Testis (tissue), 2 donors: ENCODE measurements at regions not wholly inside any gene's neighbourhood (a gene's known extent, or its start where the extent isn't known, plus 50 kb on each side); places are given as distances from the start of the nearest gene placed in this dataset.

Experiments used
- DNase-seq: peaks from one replicate; pipeline ENCODE4 v3.0.0-alpha.2; 2019
- H3K27ac ChIP-seq, 2 donors: fragments of 200-600 bp; sonication (generic); one replicate each; pipeline ENCODE4 v1.5.1; 2019
- H3K27me3 ChIP-seq: fragments of 200-600 bp; sonication (generic); one replicate; pipeline ENCODE4 v1.5.1; 2019
- H3K36me3 ChIP-seq: fragments of 200-600 bp; sonication (generic); one replicate; pipeline ENCODE4 v1.5.1; 2017; ENCODE audit warnings: low read depth; ENCODE audit errors: missing control alignments
- H3K4me1 ChIP-seq: fragments of 200-600 bp; sonication (generic); one replicate; pipeline ENCODE4 v1.5.1; 2019
- H3K4me3 ChIP-seq, 2 donors: fragments of 200-600 bp; sonication (generic); one replicate each; pipeline ENCODE4 v1.5.1; 2017 to 2019
- H3K9me3 ChIP-seq: fragments of 200-600 bp; sonication (generic); one replicate; pipeline ENCODE4 v1.5.1; 2017
- POLR2A ChIP-seq: fragments of 450-650 bp; IDR thresholded peaks from one replicate; pipeline ENCODE4 v1.6.1; 2017; ENCODE audit warnings: antibody characterized with exemption, mild to moderate bottlenecking, moderate library complexity
- WGBS, 2 donors: methylation state at CpG; one replicate each; pipeline ENCODE4 v1.1.5; 2018; 5-methylcytosine and 5-hydroxymethylcytosine counted together
- intact Hi-C: fragments of 100-400 bp; cut with DNase I; formaldehyde crosslinking; loops from one replicate; pipeline ENCODE4 v1.15.1; 2023; ENCODE audit warnings: low total_unique reads
- TF ChIP-seq, protein P1 (sequence below), 3 experiments: fragments of 450-650 bp in 2 of 3; fragments of 200-600 bp in 1 of 3; sonication (generic) in 1 of 3; IDR thresholded peaks; one replicate each; pipeline ENCODE4 v1.5.1; 2016 to 2019; ENCODE audit warnings: antibody characterized with exemption in 3 of 3, mild to moderate bottlenecking in 2 of 3, moderate library complexity in 1 of 3

DNA sequence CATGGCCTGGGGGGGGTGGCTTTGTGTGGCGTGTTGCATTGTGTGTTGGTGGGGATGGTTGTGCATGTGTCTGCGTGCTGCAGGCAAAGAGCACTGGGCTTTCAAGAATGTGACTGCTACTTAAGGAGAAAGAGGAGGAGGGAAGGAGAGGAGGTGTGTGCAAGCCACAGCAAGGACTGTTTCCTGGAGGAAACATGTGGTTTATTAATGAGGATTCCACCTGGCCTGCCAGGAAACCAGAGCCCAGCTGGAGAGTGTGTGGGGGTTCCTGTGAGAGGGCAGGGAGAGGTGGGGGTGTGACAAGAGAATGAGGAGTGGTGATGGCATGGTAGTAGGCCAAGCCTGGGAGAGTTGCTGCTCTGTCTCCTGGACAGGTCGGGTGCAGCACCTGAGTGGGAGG lies 258.1 kb upstream of the ROPN1 start:
- Histone ChIP-seq H3K27me3 (no peaks in the 10 kb centered on the region), H3K36me3 (no peaks in the 10 kb centered on the region), H3K4me1 (peaks cover 3% of the 10 kb centered on the region), H3K27ac (peak overlapping the region in 1 of 2 donors; percentile 90), H3K4me3 (no peak overlapping the region), H3K9me3 (no peaks in the 10 kb centered on the region)
- intact Hi-C loops = no loop called here
- TF ChIP-seq, protein P1, sequence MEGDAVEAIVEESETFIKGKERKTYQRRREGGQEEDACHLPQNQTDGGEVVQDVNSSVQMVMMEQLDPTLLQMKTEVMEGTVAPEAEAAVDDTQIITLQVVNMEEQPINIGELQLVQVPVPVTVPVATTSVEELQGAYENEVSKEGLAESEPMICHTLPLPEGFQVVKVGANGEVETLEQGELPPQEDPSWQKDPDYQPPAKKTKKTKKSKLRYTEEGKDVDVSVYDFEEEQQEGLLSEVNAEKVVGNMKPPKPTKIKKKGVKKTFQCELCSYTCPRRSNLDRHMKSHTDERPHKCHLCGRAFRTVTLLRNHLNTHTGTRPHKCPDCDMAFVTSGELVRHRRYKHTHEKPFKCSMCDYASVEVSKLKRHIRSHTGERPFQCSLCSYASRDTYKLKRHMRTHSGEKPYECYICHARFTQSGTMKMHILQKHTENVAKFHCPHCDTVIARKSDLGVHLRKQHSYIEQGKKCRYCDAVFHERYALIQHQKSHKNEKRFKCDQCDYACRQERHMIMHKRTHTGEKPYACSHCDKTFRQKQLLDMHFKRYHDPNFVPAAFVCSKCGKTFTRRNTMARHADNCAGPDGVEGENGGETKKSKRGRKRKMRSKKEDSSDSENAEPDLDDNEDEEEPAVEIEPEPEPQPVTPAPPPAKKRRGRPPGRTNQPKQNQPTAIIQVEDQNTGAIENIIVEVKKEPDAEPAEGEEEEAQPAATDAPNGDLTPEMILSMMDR (IDR thresholded peaks at IDR 0.05) = no peak
- no peak for TF ChIP-seq POLR2A
- 76 to 82% methylated on average over 3 of the region's 3 CpGs for WGBS, 2 donors
- DNase-seq = no peak

DNA sequence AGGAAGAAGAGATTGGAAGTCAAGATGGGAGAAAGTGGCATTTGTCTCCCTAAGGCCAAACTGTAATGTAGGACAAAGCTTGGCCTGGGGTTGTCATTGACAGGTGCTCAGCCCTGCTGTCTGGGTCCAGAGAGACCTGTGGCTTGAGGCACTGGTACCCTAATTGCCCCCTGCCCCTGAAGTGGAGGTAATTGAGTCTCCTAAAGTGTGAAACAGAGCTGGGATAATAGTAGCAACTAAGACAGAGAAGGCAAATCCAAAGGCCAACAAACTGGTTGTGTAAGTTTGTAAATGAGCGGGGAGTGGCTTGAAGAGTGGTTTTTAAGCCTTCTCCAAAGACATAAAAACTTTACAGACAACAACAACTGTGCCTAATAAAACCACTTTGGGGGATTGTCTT lies 264.2 kb upstream of the ROPN1 start:
- no peaks in the 10 kb centered on the region for H3K9me3 ChIP-seq
- TF ChIP-seq POLR2A = no peak
- TF ChIP-seq, protein P1 (IDR thresholded peaks at IDR 0.05) = no peak
- no peak overlapping the region for H3K27ac ChIP-seq
- H3K4me3 ChIP-seq = no peak overlapping the region
- 92 to 100% methylated on average over 1 of the region's 1 CpG for WGBS, 2 donors
- DNase-seq = no peak
- no peaks in the 10 kb centered on the region for H3K36me3 ChIP-seq
- intact Hi-C loops = no loop called here
- peaks cover 6% of the 10 kb centered on the region for H3K4me1 ChIP-seq
- no peaks in the 10 kb centered on the region for H3K27me3 ChIP-seq

DNA sequence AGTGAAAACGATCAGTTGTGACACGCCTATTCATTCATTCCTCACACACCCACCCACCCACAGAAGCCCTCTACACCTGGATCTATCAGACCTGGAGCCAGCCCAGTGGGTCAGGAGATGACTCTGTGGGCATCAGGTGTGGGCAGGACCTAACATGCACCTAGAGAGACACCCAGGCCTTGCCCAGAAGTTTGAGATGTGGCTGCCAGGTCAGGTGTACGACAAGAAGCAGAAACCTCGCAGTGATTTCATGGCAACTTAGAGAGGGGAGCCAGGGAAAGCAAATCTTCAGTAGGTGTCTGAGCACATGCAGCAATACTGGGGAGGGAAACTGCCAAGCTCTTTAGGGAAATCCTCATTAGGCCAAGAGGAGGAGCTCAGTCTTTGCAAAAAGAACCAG lies 264.7 kb upstream of the ROPN1 start:
- Histone ChIP-seq H3K4me3 (no peak overlapping the region), H3K9me3 (no peaks in the 10 kb centered on the region), H3K27me3 (no peaks in the 10 kb centered on the region), H3K36me3 (no peaks in the 10 kb centered on the region), H3K4me1 (peaks cover 6% of the 10 kb centered on the region), H3K27ac (no peak overlapping the region)
- TF ChIP-seq, protein P1 (IDR thresholded peaks at IDR 0.05) = no peak
- TF ChIP-seq POLR2A = no peak
- WGBS, 2 donors = 79 to 93% methylated on average over 2 to 4 of the region's 4 CpGs
- intact Hi-C loops = no loop called here
- DNase-seq = no peak

GRCh38 chr3:124257336-124257864 lies 265.5 kb upstream of the ROPN1 start:
- Histone ChIP-seq H3K36me3 (no peaks in the 10 kb centered on the region), H3K4me3 (no peak overlapping the region), H3K4me1 (peaks cover 6% of the 10 kb centered on the region), H3K27me3 (no peaks in the 10 kb centered on the region), H3K9me3 (no peaks in the 10 kb centered on the region), H3K27ac (peak overlapping the region in 1 of 2 donors; percentile 55)
- DNase-seq = no peak
- TF ChIP-seq, protein P1 (IDR thresholded peaks at IDR 0.05) = no peak
- intact Hi-C loops = no loop called here
- WGBS, 2 donors = 0% methylated on average over 1 of the region's 1 CpG

- Histone ChIP-seq H3K4me3 (no peak overlapping the region), H3K36me3 (no peaks in the 10 kb centered on the region), H3K4me1 (peaks cover 6% of the 10 kb centered on the region), H3K9me3 (no peaks in the 10 kb centered on the region), H3K27ac (peak overlapping the region in 1 of 2 donors; percentile 13), H3K27me3 (no peaks in the 10 kb centered on the region)
- intact Hi-C loops = no loop called here
- TF ChIP-seq, protein P1 (IDR thresholded peaks at IDR 0.05) = no peak
- TF ChIP-seq POLR2A = no peak
- 49 to 56% methylated on average over 3 of the region's 3 CpGs for WGBS, 2 donors
- DNase-seq = no peak
Measured at GRCh38 chr3:124258057-124258500, 266.2 kb upstream of the ROPN1 start.
